Fibroblast of villous mesenchyme (primary cell): ENCODE measurements at regions not wholly inside any gene's neighbourhood (a gene's known extent, or its start where the extent isn't known, plus 50 kb on each side); places are given as distances from the start of the nearest gene placed in this dataset.

Experiments used
- DNase-seq: peaks from one replicate; pipeline ENCODE4 v3.0.0-alpha.2; 2010; ENCODE audit warnings: low read depth
- H3K4me3 ChIP-seq: 2 replicates; pipeline ENCODE4 v1.5.1; 2011; ENCODE audit warnings: low read depth, mild to moderate bottlenecking, low read length
- TF ChIP-seq, protein P1 (sequence below): IDR thresholded peaks from 2 replicates; pipeline ENCODE4 v1.5.1; 2012; ENCODE audit warnings: low read depth, mild to moderate bottlenecking, low read length; ENCODE audit not compliant: insufficient read depth

DNA sequence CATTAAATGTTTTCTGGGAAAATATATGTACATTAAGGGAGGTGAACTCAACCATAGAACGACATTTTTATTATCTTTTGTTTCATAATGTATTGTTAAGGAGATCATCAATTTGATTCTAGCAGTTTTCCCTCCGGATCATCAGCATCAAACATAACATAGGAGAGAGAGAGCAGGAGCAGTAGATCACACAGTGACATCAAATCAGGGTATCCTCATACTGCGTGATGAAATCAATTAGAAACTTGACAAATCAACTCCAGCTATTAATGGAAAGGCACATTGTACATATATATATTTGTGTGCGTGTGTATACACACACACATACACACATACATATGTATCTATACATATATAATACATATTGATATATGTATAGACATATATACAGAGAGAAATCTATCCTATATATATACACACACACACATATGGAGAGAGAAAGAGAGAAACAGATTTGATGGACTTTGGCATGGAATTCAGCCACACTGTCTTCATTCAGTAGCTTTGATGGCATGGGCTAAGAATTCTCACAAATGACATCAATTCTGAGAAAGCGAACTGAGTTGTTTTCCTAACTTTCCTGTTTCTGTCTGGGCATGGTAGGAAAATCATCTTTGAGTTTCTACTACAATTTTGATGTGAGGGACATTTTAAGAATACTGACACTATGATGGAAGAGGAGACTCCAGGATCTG is 1302.8 kb upstream of the SEL1L start:
- TF ChIP-seq, protein P1, sequence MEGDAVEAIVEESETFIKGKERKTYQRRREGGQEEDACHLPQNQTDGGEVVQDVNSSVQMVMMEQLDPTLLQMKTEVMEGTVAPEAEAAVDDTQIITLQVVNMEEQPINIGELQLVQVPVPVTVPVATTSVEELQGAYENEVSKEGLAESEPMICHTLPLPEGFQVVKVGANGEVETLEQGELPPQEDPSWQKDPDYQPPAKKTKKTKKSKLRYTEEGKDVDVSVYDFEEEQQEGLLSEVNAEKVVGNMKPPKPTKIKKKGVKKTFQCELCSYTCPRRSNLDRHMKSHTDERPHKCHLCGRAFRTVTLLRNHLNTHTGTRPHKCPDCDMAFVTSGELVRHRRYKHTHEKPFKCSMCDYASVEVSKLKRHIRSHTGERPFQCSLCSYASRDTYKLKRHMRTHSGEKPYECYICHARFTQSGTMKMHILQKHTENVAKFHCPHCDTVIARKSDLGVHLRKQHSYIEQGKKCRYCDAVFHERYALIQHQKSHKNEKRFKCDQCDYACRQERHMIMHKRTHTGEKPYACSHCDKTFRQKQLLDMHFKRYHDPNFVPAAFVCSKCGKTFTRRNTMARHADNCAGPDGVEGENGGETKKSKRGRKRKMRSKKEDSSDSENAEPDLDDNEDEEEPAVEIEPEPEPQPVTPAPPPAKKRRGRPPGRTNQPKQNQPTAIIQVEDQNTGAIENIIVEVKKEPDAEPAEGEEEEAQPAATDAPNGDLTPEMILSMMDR: no peak
- no peak for DNase-seq
- H3K4me3 ChIP-seq: no peak overlapping the region

DNA sequence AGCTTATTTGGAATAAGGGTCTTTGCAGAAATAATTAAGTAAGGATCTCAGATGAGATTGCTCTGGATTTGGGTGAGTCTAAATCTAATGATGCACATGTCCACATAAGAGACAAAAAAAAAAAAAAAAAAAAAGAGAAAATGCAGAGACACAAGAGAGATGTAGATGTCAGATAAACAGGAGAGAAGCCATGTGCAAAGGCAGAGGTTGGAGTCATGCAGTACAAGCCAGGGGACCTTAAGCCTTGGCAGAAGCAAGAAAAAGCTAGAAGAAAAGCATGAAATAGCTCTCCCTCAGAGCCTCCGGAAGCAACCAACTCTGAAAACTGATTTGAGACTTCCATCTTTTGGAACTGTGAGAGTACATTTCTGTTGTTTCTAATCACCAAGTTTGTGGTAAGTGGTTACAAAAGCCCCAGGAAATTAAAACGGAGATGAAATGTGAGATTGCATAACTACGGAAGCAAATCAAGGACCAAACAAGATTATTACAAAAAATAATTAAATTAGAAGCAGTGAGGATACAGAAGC is 1304.0 kb upstream of the SEL1L start:
- TF ChIP-seq, protein P1: no peak
- no peak overlapping the region for H3K4me3 ChIP-seq
- DNase-seq: no peak

DNA sequence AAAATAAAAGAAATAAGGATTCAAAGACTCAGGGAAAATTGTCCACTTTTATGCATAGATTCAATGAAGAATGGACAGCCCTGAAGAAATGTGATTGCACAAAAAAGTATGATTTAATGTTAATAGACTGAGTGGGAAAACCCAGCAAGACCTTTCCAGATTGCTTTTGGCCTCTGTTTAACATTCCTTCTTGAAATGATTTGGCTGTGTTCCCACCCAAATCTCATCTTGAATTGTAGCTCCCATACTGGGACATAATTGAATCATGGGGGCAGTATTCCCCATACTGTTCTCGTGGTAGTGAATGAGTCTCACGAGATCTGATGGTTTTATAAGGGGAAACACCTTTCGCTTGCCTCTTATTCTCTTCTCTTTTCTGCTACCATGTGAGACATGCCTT is 1316.9 kb upstream of the SEL1L start:
- TF ChIP-seq, protein P1: no peak
- DNase-seq: no peak
- no peak overlapping the region for H3K4me3 ChIP-seq

DNA sequence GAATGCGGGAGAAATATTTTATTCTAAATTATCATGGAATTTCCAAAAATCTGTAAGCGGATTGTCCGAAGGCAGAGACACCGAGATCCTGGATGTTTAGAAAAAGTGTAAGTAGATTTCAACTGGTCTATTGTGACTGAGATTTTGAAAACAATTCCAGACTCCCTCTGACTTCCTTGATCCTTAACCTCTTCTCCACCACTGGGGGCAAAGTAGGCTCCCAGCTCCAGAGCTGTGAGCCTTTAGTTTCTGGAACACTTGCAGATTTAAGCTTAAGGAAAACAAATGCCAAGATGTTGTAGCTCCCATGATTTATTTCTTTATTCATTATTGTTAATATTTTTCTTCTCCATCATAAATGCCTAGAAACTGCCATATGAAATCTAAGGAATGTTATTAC is 1320.5 kb upstream of the SEL1L start:
- DNase-seq: no peak
- TF ChIP-seq, protein P1: no peak
- no peak overlapping the region for H3K4me3 ChIP-seq

DNA sequence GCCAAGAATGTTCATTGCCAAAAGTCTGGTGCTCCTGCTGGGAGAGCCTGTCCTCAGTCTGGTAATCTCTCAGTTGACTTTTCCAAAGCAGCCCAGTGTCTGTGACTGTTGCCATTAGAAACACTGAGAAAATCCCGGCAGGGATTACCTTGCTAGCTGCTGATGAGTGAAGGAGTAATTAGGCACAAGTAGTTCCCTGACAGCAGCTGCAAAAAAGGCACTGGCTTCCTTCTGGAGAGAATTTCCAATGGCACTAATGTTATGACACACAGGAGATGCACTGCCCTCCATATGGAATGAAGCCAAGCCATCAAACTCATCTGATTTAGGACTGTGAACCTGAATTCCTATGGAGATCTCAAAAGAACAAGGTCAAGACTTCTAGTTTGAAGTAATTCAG is 1321.2 kb upstream of the SEL1L start:
- DNase-seq: no peak
- TF ChIP-seq, protein P1: no peak
- H3K4me3 ChIP-seq: no peak overlapping the region

DNA sequence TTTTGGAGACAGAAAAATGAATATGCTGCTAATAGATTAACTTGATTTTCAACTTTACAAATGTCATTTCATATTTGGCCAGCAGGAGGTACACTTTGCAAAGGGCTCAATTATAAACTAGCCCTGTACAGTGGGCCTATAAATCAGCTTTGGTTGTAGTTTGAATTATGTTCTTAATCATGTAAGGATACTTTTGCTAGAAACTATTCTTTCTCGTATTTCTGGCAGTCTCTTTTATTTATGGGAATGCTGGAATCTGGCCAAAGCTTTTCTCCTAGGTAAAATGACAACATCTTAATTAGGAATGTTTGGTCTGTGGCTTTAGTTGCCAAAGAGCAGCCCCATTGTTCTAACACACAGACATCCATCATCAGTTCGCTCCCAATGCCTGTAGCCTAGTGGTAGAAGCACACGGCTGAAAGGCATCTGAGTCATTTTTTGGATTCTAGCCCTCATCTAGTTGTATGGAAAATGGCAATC is 1322.3 kb upstream of the SEL1L start:
- peak; percentile 4 for DNase-seq
- TF ChIP-seq, protein P1: peak; percentile 26
- no peak overlapping the region for H3K4me3 ChIP-seq

DNA sequence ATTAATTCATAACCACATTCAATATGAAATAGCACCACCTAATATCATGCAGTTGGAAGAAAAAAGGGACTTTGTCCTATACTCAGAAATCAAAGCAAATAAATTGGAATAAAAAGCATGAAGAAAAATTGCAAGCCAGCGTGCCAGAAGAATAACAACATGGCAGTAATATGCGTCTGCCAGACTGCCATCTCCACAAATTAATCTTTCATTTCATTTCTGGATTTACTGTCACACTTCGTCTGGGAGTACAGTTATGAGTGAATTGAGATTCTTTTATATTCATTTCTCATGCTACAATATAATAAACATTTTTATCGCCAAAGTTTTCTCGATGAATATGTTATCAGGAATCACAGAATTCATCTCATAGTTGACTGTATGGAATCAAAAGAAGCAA is 1327.7 kb upstream of the SEL1L start:
- no peak overlapping the region for H3K4me3 ChIP-seq
- no peak for DNase-seq
- TF ChIP-seq, protein P1: no peak
